SK-N-MC (cell line): ENCODE measurements at regions not wholly inside any gene's neighbourhood (a gene's known extent, or its start where the extent isn't known, plus 50 kb on each side); places are given as distances from the start of the nearest gene placed in this dataset.

Source experiments
- EZH2 ChIP-seq: fragments of 200-600 bp; sonication (generic); IDR thresholded peaks from one replicate; pipeline ENCODE4 v1.6.1; 2017; ENCODE audit warnings: antibody characterized with exemption
- POLR2AphosphoS5 ChIP-seq: IDR thresholded peaks from 2 replicates; pipeline ENCODE4 v1.6.1; 2012; ENCODE audit warnings: mild to moderate bottlenecking, low read depth, low read length, borderline replicate concordance

DNA sequence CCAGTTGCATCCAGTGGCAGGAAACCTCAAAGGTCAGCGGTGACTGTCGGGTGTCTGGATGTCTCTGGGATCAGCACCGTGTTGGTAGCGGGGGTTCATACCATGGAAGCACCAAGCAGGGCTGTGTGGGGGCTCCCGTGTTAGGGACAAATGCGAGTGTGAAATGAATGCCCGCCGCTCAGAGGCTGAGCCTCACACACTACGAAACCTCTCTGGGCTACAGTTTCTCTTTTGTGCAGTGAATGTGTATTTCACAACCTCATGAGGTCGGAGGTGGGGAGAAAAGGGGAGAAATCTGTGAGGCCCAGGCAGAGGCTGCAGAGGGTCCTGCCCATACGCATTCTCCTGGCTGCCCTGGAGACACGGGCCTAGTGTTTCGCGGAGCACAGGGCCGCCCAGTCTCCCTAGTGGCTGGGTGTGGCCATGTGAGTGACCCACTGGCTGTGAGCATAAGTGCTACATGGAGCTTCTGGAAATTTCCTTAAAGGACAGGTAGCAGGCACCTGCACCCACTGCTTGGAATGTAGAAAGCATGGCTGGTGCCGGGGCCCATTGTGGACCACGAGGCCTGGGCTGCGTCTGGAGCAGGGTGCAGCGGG is 138.0 kb upstream of the GLI2 start:
- TF ChIP-seq EZH2 (no peak), POLR2AphosphoS5 (no peak)
